AG04450 (cell line): ENCODE measurements at regions not wholly inside any gene's neighbourhood (a gene's known extent, or its start where the extent isn't known, plus 50 kb on each side); places are given as distances from the start of the nearest gene placed in this dataset. TPM values are rescaled to one million over a fixed set of nuclear protein-coding genes. Genes with fewer than 3 reads are reported as not detected.

Experiments used
- CTCF ChIA-PET: fragments of 300-600, 350-600 bp; formaldehyde crosslinking; extraction: SDS; loops from one replicate; lab custom pipeline; 2022; ENCODE audit warnings: antibody characterized with exemption, inconsistent platforms; lab: Charles Lee
- POLR2A ChIA-PET: fragments of 350-600 bp; formaldehyde crosslinking; extraction: SDS; loops from one replicate; lab custom pipeline; 2021; ENCODE audit warnings: antibody characterized with exemption, inconsistent platforms; lab: Yijun Ruan, JAX
- DNase-seq: peaks from one replicate; pipeline ENCODE4 v3.0.0-alpha.2; 2011; ENCODE audit warnings: low read depth, low spot score
- H3K27ac ChIP-seq: one replicate; pipeline ENCODE4 v1.5.1; 2012; ENCODE audit warnings: low read depth, low read length, control low read depth
- H3K27me3 ChIP-seq: one replicate; pipeline ENCODE4 v1.6.0; 2012; ENCODE audit warnings: low read length; ENCODE audit not compliant: control insufficient read depth, insufficient read depth
- H3K4me3 ChIP-seq: 2 replicates; pipeline ENCODE4 v1.5.1; 2011; ENCODE audit warnings: mild to moderate bottlenecking, low read depth, low read length, control low read depth
- H3K9me3 ChIP-seq: 2 replicates; pipeline ENCODE4 v1.5.1; 2012; ENCODE audit warnings: low read length; ENCODE audit not compliant: control insufficient read depth, insufficient read depth
- small RNA-seq: library from RNA; depleted of rRNA; stranded (forward); fragments of <200 nt; gene quantifications from one replicate; pipeline ENCODE3, GENCODE V24; 2012; ENCODE audit warnings: low read depth; ENCODE audit not compliant: insufficient read length
- TF ChIP-seq, protein P1 (sequence below): IDR thresholded peaks from 2 replicates; pipeline ENCODE4 v1.5.1; 2011; ENCODE audit warnings: low read depth, low read length, control low read depth, inconsistent platforms

GRCh38 chr11:13905137-13905781, 57.3 kb upstream of the SPON1 start:
- ChIA-PET POLR2A (no interaction called here), CTCF (no interaction called here)
- DNase-seq = no peak
- H3K27ac ChIP-seq = no peak overlapping the region
- H3K4me3 ChIP-seq = no peak overlapping the region
- TF ChIP-seq, protein P1, sequence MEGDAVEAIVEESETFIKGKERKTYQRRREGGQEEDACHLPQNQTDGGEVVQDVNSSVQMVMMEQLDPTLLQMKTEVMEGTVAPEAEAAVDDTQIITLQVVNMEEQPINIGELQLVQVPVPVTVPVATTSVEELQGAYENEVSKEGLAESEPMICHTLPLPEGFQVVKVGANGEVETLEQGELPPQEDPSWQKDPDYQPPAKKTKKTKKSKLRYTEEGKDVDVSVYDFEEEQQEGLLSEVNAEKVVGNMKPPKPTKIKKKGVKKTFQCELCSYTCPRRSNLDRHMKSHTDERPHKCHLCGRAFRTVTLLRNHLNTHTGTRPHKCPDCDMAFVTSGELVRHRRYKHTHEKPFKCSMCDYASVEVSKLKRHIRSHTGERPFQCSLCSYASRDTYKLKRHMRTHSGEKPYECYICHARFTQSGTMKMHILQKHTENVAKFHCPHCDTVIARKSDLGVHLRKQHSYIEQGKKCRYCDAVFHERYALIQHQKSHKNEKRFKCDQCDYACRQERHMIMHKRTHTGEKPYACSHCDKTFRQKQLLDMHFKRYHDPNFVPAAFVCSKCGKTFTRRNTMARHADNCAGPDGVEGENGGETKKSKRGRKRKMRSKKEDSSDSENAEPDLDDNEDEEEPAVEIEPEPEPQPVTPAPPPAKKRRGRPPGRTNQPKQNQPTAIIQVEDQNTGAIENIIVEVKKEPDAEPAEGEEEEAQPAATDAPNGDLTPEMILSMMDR = no peak
- H3K9me3 ChIP-seq = no peaks in the 10 kb centered on the region
- H3K27me3 ChIP-seq = no peaks in the 10 kb centered on the region

GRCh38 chr11:13907678-13908077, 54.8 kb upstream of the SPON1 start:
- ChIA-PET CTCF (no interaction called here), POLR2A (no interaction called here)
- H3K9me3 ChIP-seq = no peaks in the 10 kb centered on the region
- H3K27me3 ChIP-seq = no peaks in the 10 kb centered on the region
- no peak overlapping the region for H3K4me3 ChIP-seq
- DNase-seq = no peak
- TF ChIP-seq, protein P1 = no peak
- no peak overlapping the region for H3K27ac ChIP-seq

GRCh38 chr11:13908535-13908934, 54.0 kb upstream of the SPON1 start:
- ChIA-PET POLR2A (no interaction called here), CTCF (no interaction called here)
- Histone ChIP-seq H3K27ac (no peak overlapping the region), H3K27me3 (no peaks in the 10 kb centered on the region), H3K4me3 (no peak overlapping the region), H3K9me3 (no peaks in the 10 kb centered on the region)
- no peak for DNase-seq
- TF ChIP-seq, protein P1 = no peak

Small RNAs in the stretch of these regions (small RNA-seq; reads per million reads assigned to genes)
- not detected for gene RNA5SP331
